Subcutaneous abdominal adipose tissue (tissue), 5 donors: ENCODE measurements at regions not wholly inside any gene's neighbourhood (a gene's known extent, or its start where the extent isn't known, plus 50 kb on each side); places are given as distances from the start of the nearest gene placed in this dataset.
"Not testable (repeated sequence)": the region's sequence is repeated elsewhere in the genome, so short reads cannot be mapped to it uniquely, and the experiment has no call there.

Experiments used
- H3K27ac ChIP-seq: one replicate; pipeline ENCODE4 v1.7.0; 2013; ENCODE audit warnings: low read depth, mild to moderate bottlenecking, inconsistent platforms, low read length, moderate library complexity
- H3K27me3 ChIP-seq, 5 donors: one replicate each; pipeline ENCODE4 v1.7.0; 2013; ENCODE audit warnings: low read length in 5 of 5, inconsistent platforms in 1 of 5; ENCODE audit not compliant: control insufficient read depth in 5 of 5, insufficient read depth in 4 of 5
- H3K36me3 ChIP-seq, 5 donors: one replicate each; pipeline ENCODE4 v1.7.0; 2013; ENCODE audit warnings: low read length in 5 of 5; ENCODE audit not compliant: control insufficient read depth in 5 of 5, insufficient read depth in 5 of 5
- H3K4me1 ChIP-seq, 5 donors: one replicate each; pipeline ENCODE4 v1.7.0; 2013; ENCODE audit warnings: low read length in 5 of 5, mild to moderate bottlenecking in 3 of 5, moderate library complexity in 1 of 5; ENCODE audit not compliant: control insufficient read depth in 5 of 5, insufficient read depth in 5 of 5
- H3K4me3 ChIP-seq, 5 donors: one replicate each; pipeline ENCODE4 v1.7.0; 2013; ENCODE audit warnings: low read length in 5 of 5, low read depth in 1 of 5
- H3K9ac ChIP-seq, 5 donors: one replicate each; pipeline ENCODE4 v1.7.0; 2013; ENCODE audit warnings: low read length in 5 of 5, mild to moderate bottlenecking in 4 of 5, moderate library complexity in 3 of 5
- H3K9me3 ChIP-seq, 5 donors: one replicate each; pipeline ENCODE4 v1.7.0; 2013; ENCODE audit warnings: low read length in 5 of 5; ENCODE audit not compliant: control insufficient read depth in 5 of 5
- donor health status: healthy.
- donor health status: healthy.
- donor health status: healthy.
- donor health status: healthy.
- donor health status: healthy.

DNA sequence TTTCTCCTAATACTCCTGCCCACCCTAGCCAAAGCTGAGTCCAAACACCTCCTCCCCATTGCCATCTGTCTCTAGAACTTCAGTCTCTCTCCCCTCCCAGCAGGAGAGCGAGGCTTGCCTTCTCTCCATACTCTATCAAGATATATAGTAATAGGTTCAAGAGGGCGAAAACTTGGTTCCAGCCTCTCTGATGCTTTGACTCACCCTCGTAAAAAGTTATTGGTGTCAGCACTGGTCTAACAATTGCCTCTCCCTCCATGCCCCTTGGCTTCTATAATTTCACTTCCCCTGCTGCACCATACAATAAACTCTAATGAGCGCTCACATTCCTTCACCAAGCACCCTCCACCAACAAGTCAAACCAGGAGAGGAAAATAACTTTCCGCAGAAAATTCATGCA, 797.3 kb downstream of the BCL11A start:
- H3K9me3 ChIP-seq = no peaks in the 10 kb centered on the region
- peaks cover 0 to 14% (median 3%) of the 10 kb centered on the region in 5 donors for H3K4me1 ChIP-seq
- no peak overlapping the region for H3K9ac ChIP-seq
- H3K27ac ChIP-seq = no peak overlapping the region
- no peaks in the 10 kb centered on the region for H3K36me3 ChIP-seq
- H3K27me3 ChIP-seq = no peaks in the 10 kb centered on the region
- no peak overlapping the region for H3K4me3 ChIP-seq

GRCh38 chr2:59754011-59754735, 799.3 kb downstream of the BCL11A start:
- Histone ChIP-seq H3K4me3 (no peak overlapping the region), H3K9ac (no peak overlapping the region), H3K4me1 (peaks cover 0 to 14% (median 3%) of the 10 kb centered on the region in 5 donors), H3K27ac (no peak overlapping the region), H3K9me3 (no peaks in the 10 kb centered on the region), H3K27me3 (no peaks in the 10 kb centered on the region), H3K36me3 (no peaks in the 10 kb centered on the region)

GRCh38 chr2:59752512-59752911, 800.9 kb downstream of the BCL11A start:
- Histone ChIP-seq H3K36me3 (no peaks in the 10 kb centered on the region), H3K27ac (no peak overlapping the region), H3K9ac (no peak overlapping the region)

GRCh38 chr2:59752071-59752470, 801.4 kb downstream of the BCL11A start:
- no peak overlapping the region for H3K9ac ChIP-seq
- no peaks in the 10 kb centered on the region for H3K36me3 ChIP-seq
- H3K27me3 ChIP-seq = no peaks in the 10 kb centered on the region
- no peak overlapping the region for H3K27ac ChIP-seq
- H3K4me3 ChIP-seq = no peak overlapping the region
- no peaks in the 10 kb centered on the region for H3K9me3 ChIP-seq
- H3K4me1 ChIP-seq = peaks cover 0 to 5% (median 0%) of the 10 kb centered on the region in 5 donors

More at GRCh38 chr2:59752512-59752911, 800.9 kb downstream of the BCL11A start:
- H3K4me3 ChIP-seq = no peak overlapping the region
- no peaks in the 10 kb centered on the region for H3K9me3 ChIP-seq
- no peaks in the 10 kb centered on the region for H3K27me3 ChIP-seq
- peaks cover 0 to 7% (median 0%) of the 10 kb centered on the region in 5 donors for H3K4me1 ChIP-seq

- not testable (repeated sequence) for H3K9ac ChIP-seq, H3K4me3 ChIP-seq, H3K27ac ChIP-seq, H3K27me3 ChIP-seq, H3K9me3 ChIP-seq, H3K36me3 ChIP-seq, H3K4me1 ChIP-seq
Measured at GRCh38 chr2:59751214-59751613, 802.2 kb downstream of the BCL11A start.

DNA sequence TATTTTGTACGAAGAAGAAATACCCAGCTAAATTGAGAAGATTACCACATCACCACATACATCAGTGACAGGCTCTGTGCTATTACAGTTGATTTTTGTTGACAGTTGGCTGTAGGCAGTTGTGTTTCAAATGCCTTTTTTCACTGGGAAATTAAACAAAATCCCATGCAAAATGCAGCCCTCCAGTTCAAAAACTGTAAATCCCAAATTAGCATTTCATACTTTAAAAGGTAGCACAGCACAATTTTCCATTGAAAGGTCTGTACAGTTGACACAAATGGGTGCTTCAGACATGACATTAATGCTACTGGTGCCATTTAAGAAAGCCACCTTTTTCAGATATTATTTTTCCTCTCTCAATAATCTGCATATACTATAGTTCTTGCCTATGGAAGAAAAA, 807.2 kb downstream of the BCL11A start:
- Histone ChIP-seq H3K4me1 (no peaks in the 10 kb centered on the region), H3K9me3 (no peaks in the 10 kb centered on the region), H3K27me3 (no peaks in the 10 kb centered on the region), H3K9ac (no peak overlapping the region), H3K4me3 (no peak overlapping the region), H3K27ac (no peak overlapping the region), H3K36me3 (no peaks in the 10 kb centered on the region)

DNA sequence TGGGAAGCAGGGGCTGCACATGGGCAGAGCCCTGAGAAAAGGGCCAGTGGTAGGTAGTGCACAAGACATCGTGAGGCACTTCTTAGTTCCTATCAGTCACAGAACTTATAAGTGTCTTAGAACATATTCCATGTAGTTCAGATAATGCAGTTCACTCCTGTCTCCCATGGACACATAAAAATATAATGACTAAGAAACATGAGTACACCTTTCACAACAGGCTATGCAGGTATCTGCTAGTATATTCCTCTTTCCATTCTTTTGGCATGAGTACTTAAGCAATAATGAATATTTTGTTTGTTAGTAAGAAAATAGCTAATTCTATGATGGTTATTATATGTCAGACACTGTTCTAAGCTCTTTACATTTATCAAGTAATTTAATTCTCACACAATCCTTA, 808.4 kb downstream of the BCL11A start:
- H3K4me1 ChIP-seq = no peaks in the 10 kb centered on the region
- H3K9me3 ChIP-seq = no peaks in the 10 kb centered on the region
- H3K27me3 ChIP-seq = no peaks in the 10 kb centered on the region
- no peak overlapping the region for H3K4me3 ChIP-seq
- no peak overlapping the region for H3K9ac ChIP-seq
- H3K36me3 ChIP-seq = no peaks in the 10 kb centered on the region
- H3K27ac ChIP-seq = no peak overlapping the region

DNA sequence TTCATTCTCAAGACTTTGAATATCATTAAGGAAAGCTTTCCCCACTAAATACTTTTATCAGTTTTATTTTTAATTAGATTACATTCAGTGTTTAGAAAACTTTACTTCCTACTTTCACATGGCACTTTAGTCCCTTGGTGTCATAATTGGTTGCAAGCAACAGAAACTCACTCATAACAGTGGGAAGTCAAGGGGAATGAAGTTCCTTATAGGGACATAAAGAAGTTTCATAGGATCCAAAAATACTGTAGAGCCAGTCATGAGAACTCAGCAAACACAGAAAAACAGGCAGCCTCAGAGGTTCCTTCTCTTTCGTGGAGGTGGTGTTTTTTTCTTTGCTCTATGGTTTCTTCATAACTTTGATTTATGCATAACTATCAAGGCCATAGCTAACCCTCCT, 809.0 kb downstream of the BCL11A start:
- Histone ChIP-seq H3K36me3 (no peaks in the 10 kb centered on the region), H3K4me3 (no peak overlapping the region), H3K9me3 (no peaks in the 10 kb centered on the region), H3K27ac (no peak overlapping the region), H3K9ac (no peak overlapping the region), H3K4me1 (no peaks in the 10 kb centered on the region), H3K27me3 (no peaks in the 10 kb centered on the region)

GRCh38 chr2:59741840-59742239, 811.6 kb downstream of the BCL11A start:
- Histone ChIP-seq H3K27ac (no peak overlapping the region), H3K9me3 (no peaks in the 10 kb centered on the region), H3K27me3 (no peaks in the 10 kb centered on the region), H3K4me1 (no peaks in the 10 kb centered on the region), H3K9ac (no peak overlapping the region), H3K36me3 (no peaks in the 10 kb centered on the region), H3K4me3 (no peak overlapping the region)

DNA sequence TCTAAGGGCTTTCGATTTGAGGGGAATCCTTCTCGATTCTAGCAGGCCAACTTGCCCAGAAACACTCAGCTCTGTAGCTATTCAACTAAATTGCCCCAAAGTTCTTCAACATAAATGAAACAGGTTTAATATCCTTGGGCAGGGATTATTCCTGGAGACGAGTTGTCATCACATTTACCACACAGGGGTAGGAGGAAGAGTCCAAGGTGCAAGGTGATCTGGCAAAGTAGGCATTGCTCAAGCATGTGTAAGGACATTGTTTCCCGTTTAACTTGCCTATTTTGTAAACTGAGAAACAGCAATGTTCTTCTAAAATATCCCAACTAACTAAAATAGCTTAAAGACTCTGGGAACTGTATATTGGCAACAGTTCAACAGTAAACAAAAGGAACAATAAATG, 814.3 kb downstream of the BCL11A start:
- H3K36me3 ChIP-seq = no peaks in the 10 kb centered on the region
- no peaks in the 10 kb centered on the region for H3K27me3 ChIP-seq
- H3K27ac ChIP-seq = no peak overlapping the region
- no peak overlapping the region for H3K9ac ChIP-seq
- H3K4me1 ChIP-seq = no peaks in the 10 kb centered on the region
- no peak overlapping the region for H3K4me3 ChIP-seq
- no peaks in the 10 kb centered on the region for H3K9me3 ChIP-seq
